A549 (cell line): ENCODE measurements at regions not wholly inside any gene's neighbourhood (a gene's known extent, or its start where the extent isn't known, plus 50 kb on each side); places are given as distances from the start of the nearest gene placed in this dataset.

Source experiments
- ATAC-seq, 2 experiments: fragments of 200-7000 bp in 1 of 2; fragments of >200 bp in 1 of 2; cut with Nextera tagmentation in 1 of 2; cut with Tn5 transposase in 1 of 2; 3 replicates each; pipeline versions ENCODE4 v1.8.0 to v1.9.1; 2018 to 2020; ENCODE audit warnings: mild to moderate bottlenecking in 1 of 2, moderate library complexity in 1 of 2
- CTCF ChIA-PET: fragments of 300-600 bp; sonication (Branson Sonifier 250); formaldehyde crosslinking; extraction: SDS; loops from one replicate; lab custom pipeline; 2021; ENCODE audit warnings: antibody characterized with exemption, inconsistent platforms; lab: Yijun Ruan, JAX
- POLR2A ChIA-PET: fragments of 350-600 bp; formaldehyde crosslinking; extraction: SDS; loops from one replicate; lab custom pipeline; 2021; ENCODE audit warnings: antibody characterized with exemption, inconsistent platforms; lab: Yijun Ruan, JAX
- DNase-seq, 2 experiments: peaks; one replicate each; pipeline versions ENCODE4 v3.0.0 to v3.0.0-alpha.2; 2011 to 2016; ENCODE audit warnings: low read depth in 1 of 2, low spot score in 1 of 2
- FAIRE-seq: peaks from 2 replicates; lab custom pipeline; 2011; peaks lifted over from hg19 to GRCh38; lab: Jason Lieb, UNC
- H3K27ac ChIP-seq, 2 experiments: fragments of >200 bp; sonication (Bioruptor Twin); formaldehyde crosslinking; 3 replicates each; pipeline ENCODE4 v1.5.1; 2016 to 2017
- H3K4me1 ChIP-seq: fragments of >200 bp; sonication (Bioruptor Twin); formaldehyde crosslinking; 3 replicates; pipeline ENCODE4 v1.6.1; 2016
- H3K4me2 ChIP-seq: fragments of >200 bp; sonication (Bioruptor Twin); formaldehyde crosslinking; 3 replicates; pipeline ENCODE4 v1.6.1; 2016
- H3K4me3 ChIP-seq: fragments of >200 bp; sonication (Bioruptor Twin); formaldehyde crosslinking; 3 replicates; pipeline ENCODE4 v1.5.1; 2016
- H3K9me3 ChIP-seq: fragments of >200 bp; sonication (Bioruptor Twin); formaldehyde crosslinking; 3 replicates; pipeline ENCODE4 v1.6.1; 2016
- CTCF ChIP-seq: fragments of >200 bp; sonication (Bioruptor Twin); formaldehyde crosslinking; IDR thresholded peaks from 3 replicates; pipeline ENCODE4 v1.5.1; 2016
- EHMT2 ChIP-seq: fragments of 200-600 bp; sonication (generic); IDR thresholded peaks from 2 replicates; pipeline ENCODE4 v1.6.1; 2016; ENCODE audit warnings: antibody characterized with exemption, low read depth, mild to moderate bottlenecking, moderate library complexity
- FOSL2 ChIP-seq, 2 experiments: fragments of 450-650 bp in 1 of 2; fragments of >200 bp in 1 of 2; sonication (Bioruptor Twin) in 1 of 2; formaldehyde crosslinking; IDR thresholded peaks; 2 replicates each; pipeline versions ENCODE4 v1.5.0 to v1.6.1; 2016 to 2020; ENCODE audit warnings: mild to moderate bottlenecking in 1 of 2, moderate library complexity in 1 of 2
- HOXB13 ChIP-seq: fragments of 250-450 bp; sonication (Bioruptor Pico); IDR thresholded peaks from 2 replicates; pipeline ENCODE4 v1.5.0; 2020; ENCODE audit warnings: low read depth, mild to moderate bottlenecking, moderate library complexity
- MAFK ChIP-seq: fragments of 450-650 bp; IDR thresholded peaks from 2 replicates; pipeline ENCODE4 v1.6.1; 2014; ENCODE audit not compliant: partially characterized antibody
- NFE2L2 ChIP-seq: fragments of 150-350 bp; conservative IDR thresholded peaks from 2 replicates; pipeline ENCODE4 v1.6.1; 2014; ENCODE audit warnings: low read length
- RAD21 ChIP-seq, 2 experiments: fragments of >200 bp in 1 of 2; sonication (Bioruptor Twin) in 1 of 2; formaldehyde crosslinking in 1 of 2; IDR thresholded peaks in 1 of 2; conservative IDR thresholded peaks in 1 of 2; 2 replicates in 1 of 2; 3 replicates in 1 of 2; pipeline ENCODE4 v1.6.1; 2012 to 2018; ENCODE audit warnings: inconsistent platforms in 1 of 2
- RCOR1 ChIP-seq: fragments of 150-350 bp; IDR thresholded peaks from 2 replicates; pipeline ENCODE4 v1.6.1; 2014; ENCODE audit warnings: antibody characterized with exemption, low read length, low read depth
- REST ChIP-seq: fragments of 200-600 bp; sonication (generic); IDR thresholded peaks from 2 replicates; pipeline ENCODE4 v1.6.1; 2016; ENCODE audit warnings: antibody characterized with exemption, mild to moderate bottlenecking, moderate library complexity
- SMC3 ChIP-seq: fragments of >200 bp; sonication (Bioruptor Twin); formaldehyde crosslinking; IDR thresholded peaks from 3 replicates; pipeline ENCODE4 v1.6.1; 2018; ENCODE audit warnings: inconsistent platforms
- TP53 ChIP-seq: fragments of 250-450 bp; sonication (Bioruptor Pico); IDR thresholded peaks from 2 replicates; pipeline ENCODE4 v1.5.0; 2021; ENCODE audit warnings: mild to moderate bottlenecking, moderate library complexity
- ZFP36 ChIP-seq: fragments of 450-650 bp; IDR thresholded peaks from 2 replicates; pipeline ENCODE4 v1.6.1; 2014; ENCODE audit warnings: borderline replicate concordance; ENCODE audit not compliant: partially characterized antibody
- WGBS: methylation state at CpG from one replicate; pipeline ENCODE4 v1.1.6; 2017; ENCODE audit errors: missing lambda C conversion rate; 5-methylcytosine and 5-hydroxymethylcytosine counted together

GRCh38 chr20:52321396-52321795 lies 129.8 kb upstream of the ZFP64 start:
- CTCF ChIA-PET: interaction anchor here (4.1 kb wide), 1 partner anchor 9 kb away, joined by 19 read pairs; no protein-coding TSS in a partner anchor
- Histone ChIP-seq H3K4me1 (no peaks in the 10 kb centered on the region), H3K4me3 (no peak overlapping the region), H3K27ac (no peak overlapping the region), H3K4me2 (no peak overlapping the region), H3K9me3 (0 out of 3 replicates have a peak, but pooled peaks cover 2% of the 10 kb centered on the region)
- DNase-seq (no peak), ATAC-seq (no peak), FAIRE-seq (no peak)
- POLR2A ChIA-PET: no interaction called here
- TF ChIP-seq RCOR1 (no peak), NFE2L2 (peak; percentile 58)
- 4% methylated on average over 3 of the region's 3 CpGs for WGBS

- ATAC-seq: no peak
- DNase-seq: no peak
- H3K27ac ChIP-seq: no peak overlapping the region
- TF ChIP-seq EHMT2 (no peak), FOSL2 (IDR thresholded peaks at IDR 0.05) (no peak), FOSL2 (CRISPR knock-in tag; IDR thresholded peaks at IDR 0.05) (no peak), REST (no peak), MAFK (no peak), HOXB13 (no peak)
- TF ChIP-seq, all 56 proteins: peak for 0
- Histone ChIP-seq H3K4me2 (no peak overlapping the region), H3K4me3 (no peak overlapping the region), H3K4me1 (peaks cover 2% of the 10 kb centered on the region; the same call in 1 of the 3 replicates), H3K9me3 (0 out of 3 replicates have a peak, but pooled peaks cover 2% of the 10 kb centered on the region)
- CTCF ChIA-PET: interaction anchor here (0.6 kb wide), 1 partner anchor 1005 kb away, joined by 4 read pairs; no protein-coding TSS in a partner anchor
- 13% methylated on average over 6 of the region's 6 CpGs for WGBS
- POLR2A ChIA-PET: no interaction called here
- no peak for FAIRE-seq
Measured at GRCh38 chr20:52318651-52319050, 127.1 kb upstream of the ZFP64 start.

- Histone ChIP-seq H3K4me1 (peaks cover 5% of the 10 kb centered on the region; the same call in 1 of the 3 replicates), H3K4me3 (no peak overlapping the region), H3K9me3 (0 out of 3 replicates have a peak, but pooled peaks cover 2% of the 10 kb centered on the region), H3K27ac (no peak overlapping the region), H3K4me2 (peak overlapping the region; percentile 69)
- CTCF ChIA-PET: interaction anchor here (0.6 to 4.4 kb wide), 15 partner anchors 13 to 1749 kb away, joined by 3 to 34 read pairs (median 4); no protein-coding TSS in a partner anchor
- FAIRE-seq (no peak), DNase-seq (peak; percentile 23 to 59), ATAC-seq (peak; percentile 92 to 93)
- POLR2A ChIA-PET: no interaction called here
- 5% methylated on average over 16 of the region's 16 CpGs for WGBS
- TF ChIP-seq ZFP36 (no peak), TP53 (CRISPR knock-in tag) (no peak), RAD21 (conservative IDR thresholded peaks at IDR 0.05 in 1 of 2, IDR thresholded peaks at IDR 0.05 in 1 of 2) (peak; percentile 44 to 48; a peak in 4 of 5 replicates), SMC3 (peak; percentile 26; the same call in 1 of the 3 replicates), MAFK (peak; percentile 98), CTCF (peak; percentile 39; the same call in 2 of the 3 replicates)
Measured at GRCh38 chr20:52313341-52313963, 121.9 kb upstream of the ZFP64 start.
